Stimulated activated CD4-positive, alpha-beta T cell treated with anti-CD3 and anti-CD28 coated beads, Interleukin-2, amount 100 ng/mL, for 48 hours (primary cell): ENCODE measurements at regions not wholly inside any gene's neighbourhood (a gene's known extent, or its start where the extent isn't known, plus 50 kb on each side); places are given as distances from the start of the nearest gene placed in this dataset.

ENCODE experiments used
- DNase-seq, 2 donors: peaks; one replicate each; pipeline ENCODE4 v3.0.0-alpha.2; 2020

GRCh38 chr4:160877087-160877790 is 1286.6 kb downstream of the FSTL5 start:
- no peak for DNase-seq

- DNase-seq: no peak
Observed at GRCh38 chr4:160880180-160880579, 1283.6 kb downstream of the FSTL5 start.

DNA sequence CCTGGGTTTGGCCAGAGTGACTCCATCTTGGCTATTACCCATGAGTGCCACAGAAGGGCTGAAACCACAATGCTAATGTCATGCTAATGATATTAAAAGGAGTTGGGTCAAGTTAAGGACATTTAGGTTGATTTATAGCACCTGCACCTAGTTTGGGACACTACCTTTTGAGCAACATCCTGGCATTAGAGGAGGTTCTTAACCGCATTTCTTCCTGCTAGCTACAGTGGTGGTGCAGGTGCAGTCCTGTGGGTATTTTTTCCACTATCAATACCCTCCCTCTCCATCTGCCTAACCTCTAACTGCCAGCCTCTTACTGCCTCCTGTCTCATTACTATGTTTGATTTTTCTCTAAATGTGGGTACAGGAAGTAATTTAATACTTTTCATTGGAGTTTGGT is 1276.1 kb downstream of the FSTL5 start:
- DNase-seq: no peak

DNA sequence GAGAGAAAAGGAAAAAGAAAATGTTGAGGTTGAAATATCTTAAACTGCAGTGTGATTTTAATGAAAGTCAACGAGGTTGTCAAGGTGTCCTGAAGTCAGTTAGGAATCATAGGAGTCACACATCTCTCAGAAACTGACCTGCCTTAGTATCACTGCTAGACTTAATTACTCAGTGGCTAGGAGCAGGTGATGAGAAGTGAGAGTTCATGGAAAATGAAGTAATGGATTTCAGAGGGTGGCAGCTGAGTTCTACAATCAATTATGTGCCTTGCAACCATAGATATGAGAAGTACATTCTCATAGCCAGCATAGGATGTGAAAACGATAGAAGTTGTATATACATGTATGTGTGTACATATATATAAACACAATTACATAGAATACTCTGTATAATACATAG is 1269.7 kb downstream of the FSTL5 start:
- no peak for DNase-seq

DNA sequence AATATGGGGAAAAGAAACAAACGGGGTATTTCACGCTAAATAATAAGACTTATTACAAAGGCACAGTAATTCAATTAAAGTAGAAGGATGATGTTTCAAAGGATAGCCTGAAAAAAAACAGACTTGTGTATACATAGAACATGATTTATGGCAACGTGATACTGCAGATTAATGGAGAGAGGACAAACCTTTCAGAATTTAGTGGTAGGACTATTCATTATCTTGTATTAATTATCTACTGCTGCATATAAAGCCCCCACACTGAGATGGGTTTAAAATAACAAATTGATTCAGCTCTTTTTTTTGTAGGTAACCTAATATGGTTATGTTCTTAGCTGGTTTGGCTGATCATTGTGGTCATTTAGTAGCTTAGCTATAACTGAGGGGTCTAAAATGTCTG is 1269.0 kb downstream of the FSTL5 start:
- DNase-seq: no peak

DNA sequence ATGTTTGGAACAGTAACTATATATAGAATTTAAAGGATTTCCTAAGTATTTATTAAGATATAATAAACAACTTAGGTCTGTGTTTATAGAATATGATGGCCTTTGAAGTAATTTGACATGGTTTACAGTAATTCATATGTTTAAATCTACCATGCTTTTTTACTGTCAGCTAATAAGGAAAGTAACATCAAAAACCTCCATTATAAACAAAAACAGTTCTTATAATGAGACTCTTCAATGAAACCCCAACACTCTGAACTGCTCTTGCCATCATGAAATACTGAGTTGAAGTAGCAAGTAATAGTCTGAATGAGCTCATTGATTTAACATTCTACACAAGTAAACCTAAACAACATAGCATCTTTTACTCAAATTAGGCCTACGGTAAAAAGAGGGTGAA is 1236.5 kb downstream of the FSTL5 start:
- DNase-seq: no peak

GRCh38 chr4:160928482-160928881 is 1235.3 kb downstream of the FSTL5 start:
- DNase-seq: no peak

DNA sequence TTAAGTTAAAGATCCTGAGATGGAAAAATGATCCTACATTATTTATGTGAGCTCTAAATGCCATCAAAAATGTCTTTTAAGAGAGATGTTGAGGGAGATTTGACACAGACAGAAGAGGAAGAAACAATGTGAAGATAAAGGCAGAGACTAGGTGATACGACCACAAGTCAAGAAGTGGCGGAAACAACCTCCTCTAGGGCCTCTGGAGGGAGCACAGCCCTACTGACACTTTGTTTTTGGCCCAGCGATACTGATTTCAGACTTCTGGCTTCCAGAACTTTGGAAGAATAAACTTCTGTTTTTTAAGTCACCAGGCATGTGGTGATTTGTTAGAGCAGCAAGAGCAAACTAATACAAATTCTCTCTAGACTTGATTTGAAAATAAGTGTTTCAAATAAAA is 1216.1 kb downstream of the FSTL5 start:
- no peak for DNase-seq

- no peak for DNase-seq
Observed at GRCh38 chr4:160956875-160957274, 1206.9 kb downstream of the FSTL5 start.

DNA sequence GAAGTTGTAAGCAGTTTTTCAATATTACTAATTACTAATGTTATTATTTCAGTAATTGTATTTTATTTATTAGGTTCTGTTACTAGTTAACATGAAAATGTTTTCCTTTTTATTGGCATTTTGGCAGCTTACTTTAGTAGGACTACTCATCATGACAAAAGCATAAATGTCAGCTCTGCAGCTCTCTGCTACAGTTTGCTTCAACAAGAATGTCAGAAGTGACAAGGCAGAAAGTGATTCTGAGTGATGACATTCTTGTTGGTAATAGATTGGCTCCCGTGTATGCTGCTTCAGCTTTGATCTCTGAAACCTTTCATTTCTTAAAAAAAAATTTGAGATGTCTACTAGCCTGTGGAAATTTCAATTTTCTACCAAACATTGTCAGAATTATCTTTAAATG is 1193.9 kb downstream of the FSTL5 start:
- no peak for DNase-seq

- no peak for DNase-seq
Observed at GRCh38 chr4:160980091-160980490, 1183.7 kb downstream of the FSTL5 start.

GRCh38 chr4:160981083-160981482 is 1182.7 kb downstream of the FSTL5 start:
- DNase-seq: no peak

DNA sequence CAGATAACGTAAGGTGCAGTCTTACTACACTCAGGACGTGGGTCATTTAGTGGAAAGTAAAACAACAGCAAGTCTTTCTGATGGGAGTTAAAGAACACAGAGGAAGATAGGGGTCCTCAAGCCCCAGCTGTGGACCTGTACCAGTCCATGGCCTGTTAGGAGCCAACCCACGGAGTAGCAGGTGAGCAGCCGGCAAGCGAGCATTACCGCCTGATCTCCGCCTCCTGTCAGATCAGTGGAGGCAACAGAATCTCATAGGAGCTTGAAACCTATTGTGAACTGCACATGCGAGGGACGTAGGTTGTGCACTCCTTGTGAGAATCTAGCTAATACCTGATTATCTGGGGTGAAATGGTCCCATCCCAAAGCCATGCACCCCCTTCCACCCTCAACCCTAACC is 1180.8 kb downstream of the FSTL5 start:
- DNase-seq: no peak

GRCh38 chr4:161002386-161002785 is 1161.4 kb downstream of the FSTL5 start:
- no peak for DNase-seq

- no peak for DNase-seq
Observed at GRCh38 chr4:161003418-161004057, 1160.3 kb downstream of the FSTL5 start.

DNA sequence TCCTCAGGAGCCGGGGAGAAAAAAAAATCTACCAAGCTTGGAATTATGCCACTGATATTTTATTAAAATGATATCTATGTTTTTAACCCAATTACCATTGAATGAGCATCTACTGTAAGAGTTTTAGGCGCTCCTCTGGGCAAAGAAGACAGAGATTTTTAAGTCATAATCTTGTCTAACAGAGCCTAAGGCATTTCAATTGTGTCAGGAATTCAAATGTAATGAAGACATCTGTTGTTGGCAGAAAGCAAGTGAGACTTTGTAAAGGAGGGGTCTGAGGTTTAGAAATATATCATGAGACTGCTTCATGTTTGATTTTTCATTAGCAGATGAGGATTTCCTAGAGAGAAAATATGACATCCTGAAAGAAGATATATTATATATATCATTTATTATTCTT is 1158.1 kb downstream of the FSTL5 start:
- DNase-seq: no peak

- no peak for DNase-seq
Observed at GRCh38 chr4:161008527-161008926, 1155.3 kb downstream of the FSTL5 start.

DNA sequence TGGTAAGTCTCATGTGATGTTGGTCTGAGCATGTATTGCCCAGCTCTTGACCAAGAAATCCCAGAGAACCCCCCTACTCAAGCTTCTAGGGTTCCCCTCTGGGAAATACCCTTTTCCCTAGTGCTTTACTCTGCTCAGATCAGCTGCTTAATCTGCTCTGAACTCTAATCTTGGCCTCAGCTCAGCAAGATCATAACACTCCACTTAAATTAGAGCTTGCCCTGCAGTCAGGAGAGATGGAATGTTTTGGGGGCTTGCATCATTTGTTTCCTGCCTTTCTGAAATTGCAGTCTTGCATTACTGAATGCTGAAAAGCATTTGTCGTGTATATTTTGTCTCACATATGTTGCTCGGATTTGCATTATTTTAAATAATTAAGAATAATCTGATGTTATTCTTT is 1153.6 kb downstream of the FSTL5 start:
- no peak for DNase-seq
